ENCODE measurements at regions not wholly inside any gene's neighbourhood (a gene's known extent, or its start where the extent isn't known, plus 50 kb on each side); places are given as distances from the start of the nearest gene placed in this dataset.
"Not testable (repeated sequence)": the region's sequence is repeated elsewhere in the genome, so short reads cannot be mapped to it uniquely, and the experiment has no call there.

- Histone ChIP-seq H3K27ac (ENCODE audit: low read depth, low read length) (no peak overlapping the region), H3K9me3 (ENCODE audit: control insufficient read depth in 3 of 3, low read length in 3 of 3) (no peaks in the 10 kb centered on the region), H3K27me3 (ENCODE audit: control insufficient read depth in 3 of 3, insufficient read depth in 3 of 3, low read length in 3 of 3) (no peaks in the 10 kb centered on the region), H3K4me1 (ENCODE audit: control insufficient read depth in 3 of 3, insufficient read depth in 3 of 3, low read length in 3 of 3) (no peaks in the 10 kb centered on the region), H3K4me3 (ENCODE audit: low read length in 3 of 3) (no peak overlapping the region), H3K36me3 (ENCODE audit: control insufficient read depth in 3 of 3, insufficient read depth in 3 of 3, low read length in 3 of 3) (no peaks in the 10 kb centered on the region), H3K9ac (ENCODE audit: low read depth in 1 of 3, low read length in 3 of 3) (no peak overlapping the region)
These were observed 838.1 kb downstream of the DNAJB9 start for GRCh38 chr7:109407756-109408155.

- Histone ChIP-seq H3K9me3 (ENCODE audit: control insufficient read depth in 3 of 3, low read length in 3 of 3) (no peaks in the 10 kb centered on the region), H3K27ac (ENCODE audit: low read depth, low read length) (no peak overlapping the region), H3K27me3 (ENCODE audit: control insufficient read depth in 3 of 3, insufficient read depth in 3 of 3, low read length in 3 of 3) (no peaks in the 10 kb centered on the region), H3K9ac (ENCODE audit: low read depth in 1 of 3, low read length in 3 of 3) (no peak overlapping the region), H3K4me1 (ENCODE audit: control insufficient read depth in 3 of 3, insufficient read depth in 3 of 3, low read length in 3 of 3) (no peaks in the 10 kb centered on the region), H3K36me3 (ENCODE audit: control insufficient read depth in 3 of 3, insufficient read depth in 3 of 3, low read length in 3 of 3) (no peaks in the 10 kb centered on the region), H3K4me3 (ENCODE audit: low read length in 3 of 3) (no peak overlapping the region)
These were observed 868.3 kb downstream of the DNAJB9 start for GRCh38 chr7:109437957-109438356.

- Histone ChIP-seq H3K27ac (ENCODE audit: low read depth, low read length) (no peak overlapping the region), H3K9ac (ENCODE audit: low read depth in 1 of 3, low read length in 3 of 3) (no peak overlapping the region), H3K4me3 (ENCODE audit: low read length in 3 of 3) (no peak overlapping the region), H3K36me3 (ENCODE audit: control insufficient read depth in 3 of 3, insufficient read depth in 3 of 3, low read length in 3 of 3) (no peaks in the 10 kb centered on the region), H3K4me1 (ENCODE audit: control insufficient read depth in 3 of 3, insufficient read depth in 3 of 3, low read length in 3 of 3) (no peaks in the 10 kb centered on the region), H3K9me3 (ENCODE audit: control insufficient read depth in 3 of 3, low read length in 3 of 3) (no peaks in the 10 kb centered on the region), H3K27me3 (ENCODE audit: control insufficient read depth in 3 of 3, insufficient read depth in 3 of 3, low read length in 3 of 3) (no peaks in the 10 kb centered on the region)
These were observed 880.1 kb downstream of the DNAJB9 start for GRCh38 chr7:109449760-109450159.

GRCh38 chr7:109456116-109456515 is 886.4 kb downstream of the DNAJB9 start:
- Histone ChIP-seq H3K9me3 (ENCODE audit: control insufficient read depth in 3 of 3, low read length in 3 of 3) (no peaks in the 10 kb centered on the region), H3K4me3 (ENCODE audit: low read length in 3 of 3) (no peak overlapping the region), H3K9ac (ENCODE audit: low read depth in 1 of 3, low read length in 3 of 3) (no peak overlapping the region), H3K27me3 (ENCODE audit: control insufficient read depth in 3 of 3, insufficient read depth in 3 of 3, low read length in 3 of 3) (no peaks in the 10 kb centered on the region), H3K27ac (ENCODE audit: low read depth, low read length) (no peak overlapping the region), H3K36me3 (ENCODE audit: control insufficient read depth in 3 of 3, insufficient read depth in 3 of 3, low read length in 3 of 3) (no peaks in the 10 kb centered on the region), H3K4me1 (ENCODE audit: control insufficient read depth in 3 of 3, insufficient read depth in 3 of 3, low read length in 3 of 3) (no peaks in the 10 kb centered on the region)

GRCh38 chr7:109460296-109460695 is 890.6 kb downstream of the DNAJB9 start:
- Histone ChIP-seq H3K9ac (ENCODE audit: low read depth in 1 of 3, low read length in 3 of 3) (no peak overlapping the region), H3K27me3 (ENCODE audit: control insufficient read depth in 3 of 3, insufficient read depth in 3 of 3, low read length in 3 of 3) (no peaks in the 10 kb centered on the region), H3K36me3 (ENCODE audit: control insufficient read depth in 3 of 3, insufficient read depth in 3 of 3, low read length in 3 of 3) (no peaks in the 10 kb centered on the region), H3K4me1 (ENCODE audit: control insufficient read depth in 3 of 3, insufficient read depth in 3 of 3, low read length in 3 of 3) (no peaks in the 10 kb centered on the region), H3K27ac (ENCODE audit: low read depth, low read length) (no peak overlapping the region), H3K4me3 (ENCODE audit: low read length in 3 of 3) (no peak overlapping the region), H3K9me3 (ENCODE audit: control insufficient read depth in 3 of 3, low read length in 3 of 3) (no peaks in the 10 kb centered on the region)

GRCh38 chr7:109462171-109462570 is 892.5 kb downstream of the DNAJB9 start:
- no peaks in the 10 kb centered on the region for H3K4me1 ChIP-seq (ENCODE audit: control insufficient read depth in 3 of 3, insufficient read depth in 3 of 3, low read length in 3 of 3)
- H3K9me3 ChIP-seq (ENCODE audit: control insufficient read depth in 3 of 3, low read length in 3 of 3), result no peaks in the 10 kb centered on the region
- H3K27me3 ChIP-seq (ENCODE audit: control insufficient read depth in 3 of 3, insufficient read depth in 3 of 3, low read length in 3 of 3), result no peaks in the 10 kb centered on the region
- no peaks in the 10 kb centered on the region for H3K36me3 ChIP-seq (ENCODE audit: control insufficient read depth in 3 of 3, insufficient read depth in 3 of 3, low read length in 3 of 3)
- no peak overlapping the region for H3K9ac ChIP-seq (ENCODE audit: low read depth in 1 of 3, low read length in 3 of 3)
- H3K4me3 ChIP-seq (ENCODE audit: low read length in 3 of 3), result no peak overlapping the region
- H3K27ac ChIP-seq (ENCODE audit: low read depth, low read length), result no peak overlapping the region

- not testable (repeated sequence) for H3K4me1 ChIP-seq (ENCODE audit: control insufficient read depth in 3 of 3, insufficient read depth in 3 of 3, low read length in 3 of 3); H3K36me3 ChIP-seq (ENCODE audit: control insufficient read depth in 3 of 3, insufficient read depth in 3 of 3, low read length in 3 of 3); H3K4me3 ChIP-seq (ENCODE audit: low read length in 3 of 3); H3K9me3 ChIP-seq (ENCODE audit: control insufficient read depth in 3 of 3, low read length in 3 of 3); H3K9ac ChIP-seq (ENCODE audit: low read depth in 1 of 3, low read length in 3 of 3); H3K27ac ChIP-seq (ENCODE audit: low read depth, low read length); H3K27me3 ChIP-seq (ENCODE audit: control insufficient read depth in 3 of 3, insufficient read depth in 3 of 3, low read length in 3 of 3)
These were observed 898.1 kb downstream of the DNAJB9 start for GRCh38 chr7:109467729-109468128.

- Histone ChIP-seq H3K36me3 (ENCODE audit: control insufficient read depth in 3 of 3, insufficient read depth in 3 of 3, low read length in 3 of 3) (no peaks in the 10 kb centered on the region), H3K27ac (ENCODE audit: low read depth, low read length) (no peak overlapping the region), H3K4me3 (ENCODE audit: low read length in 3 of 3) (no peak overlapping the region), H3K9me3 (ENCODE audit: control insufficient read depth in 3 of 3, low read length in 3 of 3) (no peaks in the 10 kb centered on the region), H3K9ac (ENCODE audit: low read depth in 1 of 3, low read length in 3 of 3) (no peak overlapping the region), H3K27me3 (ENCODE audit: control insufficient read depth in 3 of 3, insufficient read depth in 3 of 3, low read length in 3 of 3) (no peaks in the 10 kb centered on the region), H3K4me1 (ENCODE audit: control insufficient read depth in 3 of 3, insufficient read depth in 3 of 3, low read length in 3 of 3) (no peaks in the 10 kb centered on the region)
These were observed 903.5 kb downstream of the DNAJB9 start for GRCh38 chr7:109473172-109473571.

GRCh38 chr7:109476409-109476808 is 906.7 kb downstream of the DNAJB9 start:
- Histone ChIP-seq H3K36me3 (ENCODE audit: control insufficient read depth in 3 of 3, insufficient read depth in 3 of 3, low read length in 3 of 3) (no peaks in the 10 kb centered on the region), H3K4me1 (ENCODE audit: control insufficient read depth in 3 of 3, insufficient read depth in 3 of 3, low read length in 3 of 3) (no peaks in the 10 kb centered on the region), H3K27me3 (ENCODE audit: control insufficient read depth in 3 of 3, insufficient read depth in 3 of 3, low read length in 3 of 3) (no peaks in the 10 kb centered on the region), H3K4me3 (ENCODE audit: low read length in 3 of 3) (no peak overlapping the region), H3K9ac (ENCODE audit: low read depth in 1 of 3, low read length in 3 of 3) (no peak overlapping the region), H3K27ac (ENCODE audit: low read depth, low read length) (no peak overlapping the region), H3K9me3 (ENCODE audit: control insufficient read depth in 3 of 3, low read length in 3 of 3) (no peaks in the 10 kb centered on the region)

- H3K4me3 ChIP-seq (ENCODE audit: low read length in 3 of 3), result no peak overlapping the region
- H3K9me3 ChIP-seq (ENCODE audit: control insufficient read depth in 3 of 3, low read length in 3 of 3), result no peaks in the 10 kb centered on the region
- no peaks in the 10 kb centered on the region for H3K36me3 ChIP-seq (ENCODE audit: control insufficient read depth in 3 of 3, insufficient read depth in 3 of 3, low read length in 3 of 3)
- H3K27ac ChIP-seq (ENCODE audit: low read depth, low read length), result no peak overlapping the region
- no peak overlapping the region for H3K9ac ChIP-seq (ENCODE audit: low read depth in 1 of 3, low read length in 3 of 3)
- no peaks in the 10 kb centered on the region for H3K4me1 ChIP-seq (ENCODE audit: control insufficient read depth in 3 of 3, insufficient read depth in 3 of 3, low read length in 3 of 3)
- no peaks in the 10 kb centered on the region for H3K27me3 ChIP-seq (ENCODE audit: control insufficient read depth in 3 of 3, insufficient read depth in 3 of 3, low read length in 3 of 3)
These were observed 909.7 kb downstream of the DNAJB9 start for GRCh38 chr7:109479388-109479787.

- H3K27me3 ChIP-seq (ENCODE audit: control insufficient read depth in 3 of 3, insufficient read depth in 3 of 3, low read length in 3 of 3); H3K9ac ChIP-seq (ENCODE audit: low read depth in 1 of 3, low read length in 3 of 3); H3K27ac ChIP-seq (ENCODE audit: low read depth, low read length); H3K4me3 ChIP-seq (ENCODE audit: low read length in 3 of 3); H3K4me1 ChIP-seq (ENCODE audit: control insufficient read depth in 3 of 3, insufficient read depth in 3 of 3, low read length in 3 of 3); H3K9me3 ChIP-seq (ENCODE audit: control insufficient read depth in 3 of 3, low read length in 3 of 3); H3K36me3 ChIP-seq (ENCODE audit: control insufficient read depth in 3 of 3, insufficient read depth in 3 of 3, low read length in 3 of 3): not testable (repeated sequence)
These were observed 920.9 kb downstream of the DNAJB9 start for GRCh38 chr7:109490607-109491006.
